ENCODE measurements at regions not wholly inside any gene's neighbourhood (a gene's known extent, or its start where the extent isn't known, plus 50 kb on each side); places are given as distances from the start of the nearest gene placed in this dataset.

DNA sequence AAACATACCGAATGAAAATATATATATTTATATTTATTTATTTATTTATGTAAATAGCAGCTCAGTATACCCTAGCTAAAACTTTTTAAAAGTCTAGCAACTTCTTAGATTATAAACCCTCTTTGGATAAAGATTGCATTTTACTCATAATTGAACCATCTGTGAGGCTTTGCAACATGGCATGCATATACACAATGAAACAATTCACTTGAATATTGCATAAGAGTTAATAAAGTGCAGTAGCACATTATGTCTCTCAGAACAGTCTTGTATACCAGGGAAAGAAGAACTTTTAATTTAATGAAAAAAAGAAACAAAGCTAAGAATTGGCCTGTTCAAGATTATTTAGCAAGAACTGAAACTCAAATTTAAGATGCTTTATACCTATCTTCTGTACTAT lies 1363.9 kb upstream of the ADGRL2 start:
- in situ Hi-C loops (cut with MboI; ENCODE audit: low pct_unique_long_range_greater_than_20kb, low sequenced_read_pairs, unreplicated experiment), result no loop called here

DNA sequence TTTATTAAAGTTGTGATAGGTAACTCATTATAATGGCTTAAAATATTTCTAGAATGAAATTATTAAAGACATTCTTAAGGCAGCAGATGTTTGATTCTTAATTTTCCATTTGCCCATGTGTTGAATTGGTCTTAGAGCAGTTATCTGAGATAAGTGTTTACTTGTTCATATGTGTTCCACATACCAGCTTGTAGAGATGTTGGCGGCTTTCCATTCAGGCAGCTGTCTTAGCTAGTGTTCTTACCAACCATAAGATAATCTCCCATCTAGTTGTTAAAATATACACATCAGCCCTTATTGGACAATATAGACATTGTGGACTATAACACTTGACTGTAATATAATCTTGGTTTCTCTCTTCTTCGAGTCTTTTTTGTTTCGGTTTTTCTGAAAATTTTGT lies 1372.9 kb upstream of the ADGRL2 start:
- in situ Hi-C loops (cut with MboI; ENCODE audit: low pct_unique_long_range_greater_than_20kb, low sequenced_read_pairs, unreplicated experiment), result no loop called here
- TF ChIP-seq, protein P1, sequence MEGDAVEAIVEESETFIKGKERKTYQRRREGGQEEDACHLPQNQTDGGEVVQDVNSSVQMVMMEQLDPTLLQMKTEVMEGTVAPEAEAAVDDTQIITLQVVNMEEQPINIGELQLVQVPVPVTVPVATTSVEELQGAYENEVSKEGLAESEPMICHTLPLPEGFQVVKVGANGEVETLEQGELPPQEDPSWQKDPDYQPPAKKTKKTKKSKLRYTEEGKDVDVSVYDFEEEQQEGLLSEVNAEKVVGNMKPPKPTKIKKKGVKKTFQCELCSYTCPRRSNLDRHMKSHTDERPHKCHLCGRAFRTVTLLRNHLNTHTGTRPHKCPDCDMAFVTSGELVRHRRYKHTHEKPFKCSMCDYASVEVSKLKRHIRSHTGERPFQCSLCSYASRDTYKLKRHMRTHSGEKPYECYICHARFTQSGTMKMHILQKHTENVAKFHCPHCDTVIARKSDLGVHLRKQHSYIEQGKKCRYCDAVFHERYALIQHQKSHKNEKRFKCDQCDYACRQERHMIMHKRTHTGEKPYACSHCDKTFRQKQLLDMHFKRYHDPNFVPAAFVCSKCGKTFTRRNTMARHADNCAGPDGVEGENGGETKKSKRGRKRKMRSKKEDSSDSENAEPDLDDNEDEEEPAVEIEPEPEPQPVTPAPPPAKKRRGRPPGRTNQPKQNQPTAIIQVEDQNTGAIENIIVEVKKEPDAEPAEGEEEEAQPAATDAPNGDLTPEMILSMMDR (IDR thresholded peaks at IDR 0.05; ENCODE audit: extremely low read depth, insufficient read depth, missing control alignments), result no peak
- DNase-seq (ENCODE audit: low spot score), result no peak

More for the DNA sequence above, 1363.9 kb upstream of the ADGRL2 start:
- no peak for DNase-seq (ENCODE audit: low spot score)
- TF ChIP-seq, protein P1 (IDR thresholded peaks at IDR 0.05; ENCODE audit: extremely low read depth, insufficient read depth, missing control alignments), result no peak

DNA sequence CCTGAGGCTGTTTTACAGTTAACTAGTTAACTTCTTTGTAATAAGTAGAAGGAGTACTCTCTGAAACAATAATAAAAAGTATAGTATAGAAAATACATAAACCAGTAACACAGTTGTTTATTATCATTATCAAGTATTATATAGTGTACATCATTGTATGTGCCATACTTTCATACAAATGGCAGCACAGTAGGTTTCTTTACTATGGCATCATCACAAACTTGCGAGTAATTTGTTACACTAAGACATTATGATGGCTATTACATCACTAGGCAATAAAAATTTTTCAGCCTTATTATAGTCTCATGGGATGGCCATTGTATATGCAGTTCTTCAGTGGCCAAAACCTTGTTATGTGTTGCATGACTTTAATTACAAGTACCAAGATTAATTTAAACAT lies 1376.5 kb upstream of the ADGRL2 start:
- in situ Hi-C loops (cut with MboI; ENCODE audit: low pct_unique_long_range_greater_than_20kb, low sequenced_read_pairs, unreplicated experiment), result no loop called here
- TF ChIP-seq, protein P1 (IDR thresholded peaks at IDR 0.05; ENCODE audit: extremely low read depth, insufficient read depth, missing control alignments), result no peak
- no peak for DNase-seq (ENCODE audit: low spot score)

DNA sequence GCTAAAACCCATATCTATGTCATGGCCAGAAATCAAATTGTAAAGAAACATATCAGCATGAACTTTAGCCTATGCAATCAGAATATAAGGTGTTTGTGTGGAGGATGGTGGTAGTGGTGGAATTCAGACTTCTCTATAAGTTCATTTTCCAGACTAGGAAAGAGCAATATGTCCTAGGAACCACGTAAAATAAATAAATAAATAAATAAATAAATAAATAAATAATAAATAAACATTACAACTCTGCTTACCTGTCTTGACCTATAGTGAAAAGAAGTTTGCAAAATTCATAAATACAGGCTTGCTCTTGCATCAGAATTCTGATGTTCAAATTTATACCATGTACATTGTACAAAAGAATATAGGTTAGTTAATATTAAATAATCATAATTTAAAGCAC lies 1382.6 kb upstream of the ADGRL2 start:
- TF ChIP-seq, protein P1 (IDR thresholded peaks at IDR 0.05; ENCODE audit: extremely low read depth, insufficient read depth, missing control alignments), result no peak
- no peak for DNase-seq (ENCODE audit: low spot score)
- in situ Hi-C loops (cut with MboI; ENCODE audit: low pct_unique_long_range_greater_than_20kb, low sequenced_read_pairs, unreplicated experiment), result no loop called here

DNA sequence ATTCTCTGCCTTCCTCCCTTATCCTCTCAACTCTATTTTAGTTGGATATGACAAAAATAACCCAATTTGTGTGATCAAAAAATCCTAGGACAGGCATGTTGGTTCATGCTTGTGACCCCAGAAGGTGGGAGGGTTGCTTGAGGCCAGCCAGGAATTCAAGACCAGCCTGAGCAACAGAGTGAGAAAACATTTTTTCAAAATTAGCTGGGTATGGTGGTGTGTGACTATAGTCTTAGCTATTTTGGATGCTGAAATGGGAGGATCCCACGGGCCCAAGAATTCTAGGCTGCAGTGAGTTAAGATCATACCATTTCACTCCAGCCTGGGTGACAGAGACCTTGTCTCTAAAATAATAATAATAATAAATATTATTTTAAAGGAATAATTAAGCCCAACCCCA lies 1383.1 kb upstream of the ADGRL2 start:
- TF ChIP-seq, protein P1 (IDR thresholded peaks at IDR 0.05; ENCODE audit: extremely low read depth, insufficient read depth, missing control alignments), result no peak
- DNase-seq (ENCODE audit: low spot score), result no peak

DNA sequence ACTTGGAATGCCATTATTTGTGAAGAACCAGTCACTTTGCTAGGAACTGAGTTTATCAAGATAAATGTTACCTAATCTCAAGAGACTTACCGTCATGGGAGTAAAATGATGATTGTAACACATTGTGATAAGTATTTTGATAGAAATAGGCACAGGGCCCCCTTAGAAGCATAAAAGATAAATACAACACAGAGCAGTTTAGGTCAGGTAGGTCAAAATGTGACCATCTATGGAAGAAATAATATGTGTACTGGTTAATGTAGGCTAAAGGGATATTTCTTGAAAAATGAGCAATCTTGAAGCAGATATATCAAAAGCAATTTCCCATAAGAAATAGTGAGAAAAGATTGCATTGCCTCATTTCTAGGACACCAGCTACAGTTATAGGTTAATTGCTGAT lies 1386.8 kb upstream of the ADGRL2 start:
- DNase-seq (ENCODE audit: low spot score), result no peak
- TF ChIP-seq, protein P1 (IDR thresholded peaks at IDR 0.05; ENCODE audit: extremely low read depth, insufficient read depth, missing control alignments), result no peak
- in situ Hi-C loops (cut with MboI; ENCODE audit: low pct_unique_long_range_greater_than_20kb, low sequenced_read_pairs, unreplicated experiment), result no loop called here

More for the DNA sequence above, 1383.1 kb upstream of the ADGRL2 start:
- in situ Hi-C loops (cut with MboI; ENCODE audit: low pct_unique_long_range_greater_than_20kb, low sequenced_read_pairs, unreplicated experiment), result no loop called here

DNA sequence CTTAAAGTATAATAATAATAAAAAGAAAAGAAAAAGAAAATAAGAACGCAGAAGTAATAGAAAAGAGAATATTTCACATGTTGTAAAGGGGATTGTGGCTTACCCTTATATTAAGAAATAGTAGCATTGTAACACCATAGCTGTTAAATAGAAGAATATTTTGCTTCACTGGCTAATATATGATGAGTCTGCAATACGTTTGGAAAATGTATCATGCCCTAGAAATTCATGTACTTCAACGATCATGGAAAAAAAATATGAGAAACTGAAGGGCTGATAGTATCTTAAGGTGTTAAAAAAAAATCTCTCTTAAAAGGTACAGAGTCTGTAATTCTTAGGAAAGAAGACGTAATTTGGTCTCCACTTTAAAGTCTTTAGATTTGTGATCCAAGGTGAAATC lies 1390.5 kb upstream of the ADGRL2 start:
- DNase-seq (ENCODE audit: low spot score), result no peak
- in situ Hi-C loops (cut with MboI; ENCODE audit: low pct_unique_long_range_greater_than_20kb, low sequenced_read_pairs, unreplicated experiment), result no loop called here
- TF ChIP-seq, protein P1 (IDR thresholded peaks at IDR 0.05; ENCODE audit: extremely low read depth, insufficient read depth, missing control alignments), result no peak

Measured in GM13977 (cell line).